Colonic mucosa (tissue), 4 donors: ENCODE measurements at regions not wholly inside any gene's neighbourhood (a gene's known extent, or its start where the extent isn't known, plus 50 kb on each side); places are given as distances from the start of the nearest gene placed in this dataset.

ENCODE experiments used
- DNase-seq: peaks from one replicate; pipeline ENCODE4 v3.0.0-alpha.2; 2020
- H3K27ac ChIP-seq: fragments of 200-600 bp; one replicate; pipeline ENCODE4 v1.8.0; 2021
- H3K27me3 ChIP-seq: fragments of 200-600 bp; one replicate; pipeline ENCODE4 v1.8.0; 2021
- H3K36me3 ChIP-seq: fragments of 200-600 bp; one replicate; pipeline ENCODE4 v1.8.0; 2021
- H3K4me1 ChIP-seq: fragments of 200-600 bp; one replicate; pipeline ENCODE4 v1.8.0; 2021; ENCODE audit warnings: mild to moderate bottlenecking
- H3K4me3 ChIP-seq: fragments of 200-600 bp; one replicate; pipeline ENCODE4 v1.8.0; 2021
- H3K9ac ChIP-seq, 2 donors: one replicate each; pipeline ENCODE4 v1.7.0; 2013; ENCODE audit warnings: control low read depth in 2 of 2, low read depth in 2 of 2, low read length in 2 of 2
- H3K9me3 ChIP-seq: fragments of 200-600 bp; one replicate; pipeline ENCODE4 v1.8.0; 2021
- intact Hi-C: fragments of 100-400 bp; cut with DNase I; formaldehyde crosslinking; loops from one replicate; pipeline ENCODE4 v1.14.1; 2022
- TF ChIP-seq, protein P1 (sequence below): fragments of 200-600 bp; IDR thresholded peaks from one replicate; pipeline ENCODE4 v1.8.0; 2022; ENCODE audit warnings: antibody characterized with exemption, mild to moderate bottlenecking
- donor health status: healthy.
- donor health status: DM: no; HTN: no; CAD: no.
- donor health status: DM: no; HTN: no; CAD: no.

DNA sequence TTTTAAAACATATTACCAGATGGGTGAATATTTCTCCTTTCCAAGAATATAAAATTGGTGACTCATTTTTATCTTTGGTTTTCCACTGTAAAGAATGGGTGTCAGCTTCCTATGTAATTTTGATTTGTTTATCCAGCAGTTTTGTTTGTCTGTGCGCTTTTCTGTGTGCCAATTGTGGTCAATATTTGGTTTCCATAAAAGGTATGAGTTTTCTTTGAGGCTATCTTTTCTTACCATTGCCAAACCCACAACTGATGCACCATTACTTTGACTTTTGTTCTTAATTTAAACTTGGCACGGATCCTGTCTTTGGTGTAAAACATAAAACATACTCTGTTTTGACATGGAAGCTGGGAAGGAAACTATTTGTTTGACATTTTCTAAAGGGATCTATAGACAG is 78.8 kb upstream of the NAV3 start:
- no peak overlapping the region for H3K27ac ChIP-seq
- no peaks in the 10 kb centered on the region for H3K36me3 ChIP-seq
- intact Hi-C loops = no loop called here
- no peak overlapping the region for H3K4me3 ChIP-seq
- no peak for DNase-seq
- no peaks in the 10 kb centered on the region for H3K4me1 ChIP-seq
- no peaks in the 10 kb centered on the region for H3K27me3 ChIP-seq
- TF ChIP-seq, protein P1, sequence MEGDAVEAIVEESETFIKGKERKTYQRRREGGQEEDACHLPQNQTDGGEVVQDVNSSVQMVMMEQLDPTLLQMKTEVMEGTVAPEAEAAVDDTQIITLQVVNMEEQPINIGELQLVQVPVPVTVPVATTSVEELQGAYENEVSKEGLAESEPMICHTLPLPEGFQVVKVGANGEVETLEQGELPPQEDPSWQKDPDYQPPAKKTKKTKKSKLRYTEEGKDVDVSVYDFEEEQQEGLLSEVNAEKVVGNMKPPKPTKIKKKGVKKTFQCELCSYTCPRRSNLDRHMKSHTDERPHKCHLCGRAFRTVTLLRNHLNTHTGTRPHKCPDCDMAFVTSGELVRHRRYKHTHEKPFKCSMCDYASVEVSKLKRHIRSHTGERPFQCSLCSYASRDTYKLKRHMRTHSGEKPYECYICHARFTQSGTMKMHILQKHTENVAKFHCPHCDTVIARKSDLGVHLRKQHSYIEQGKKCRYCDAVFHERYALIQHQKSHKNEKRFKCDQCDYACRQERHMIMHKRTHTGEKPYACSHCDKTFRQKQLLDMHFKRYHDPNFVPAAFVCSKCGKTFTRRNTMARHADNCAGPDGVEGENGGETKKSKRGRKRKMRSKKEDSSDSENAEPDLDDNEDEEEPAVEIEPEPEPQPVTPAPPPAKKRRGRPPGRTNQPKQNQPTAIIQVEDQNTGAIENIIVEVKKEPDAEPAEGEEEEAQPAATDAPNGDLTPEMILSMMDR = no peak
- no peak overlapping the region for H3K9ac ChIP-seq
- H3K9me3 ChIP-seq = no peaks in the 10 kb centered on the region

GRCh38 chr12:77746096-77746495 is 84.6 kb upstream of the NAV3 start:
- H3K27me3 ChIP-seq = no peaks in the 10 kb centered on the region
- H3K4me3 ChIP-seq = no peak overlapping the region
- H3K9ac ChIP-seq = no peak overlapping the region
- intact Hi-C loops = no loop called here
- TF ChIP-seq, protein P1 = no peak
- H3K36me3 ChIP-seq = no peaks in the 10 kb centered on the region
- no peaks in the 10 kb centered on the region for H3K4me1 ChIP-seq
- DNase-seq = no peak
- H3K9me3 ChIP-seq = no peaks in the 10 kb centered on the region
- H3K27ac ChIP-seq = no peak overlapping the region

DNA sequence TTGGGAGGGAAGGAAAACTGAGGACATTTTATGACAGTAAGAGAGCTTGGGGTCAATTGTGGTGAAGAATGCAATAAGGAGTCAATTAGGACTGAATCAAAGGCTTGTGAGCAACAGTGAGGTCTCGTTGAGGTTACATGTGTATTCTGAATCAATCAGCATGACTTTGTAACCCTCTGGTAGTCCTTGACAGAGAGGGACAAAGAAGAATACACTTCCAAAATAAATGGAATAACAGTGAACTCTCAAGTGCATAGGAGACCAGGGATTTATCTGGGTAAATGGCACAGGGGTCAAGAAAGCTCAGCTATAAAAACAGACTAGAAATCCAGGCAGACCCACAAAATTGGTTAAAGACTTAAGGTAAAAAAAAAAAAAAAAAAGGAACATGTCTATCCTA is 85.1 kb upstream of the NAV3 start:
- H3K9ac ChIP-seq = no peak overlapping the region
- DNase-seq = no peak
- H3K4me1 ChIP-seq = no peaks in the 10 kb centered on the region
- no peak overlapping the region for H3K27ac ChIP-seq
- H3K9me3 ChIP-seq = no peaks in the 10 kb centered on the region
- no peaks in the 10 kb centered on the region for H3K27me3 ChIP-seq
- TF ChIP-seq, protein P1 = no peak
- intact Hi-C loops = no loop called here
- H3K4me3 ChIP-seq = no peak overlapping the region
- H3K36me3 ChIP-seq = no peaks in the 10 kb centered on the region

- H3K4me3 ChIP-seq = no peak overlapping the region
- no peaks in the 10 kb centered on the region for H3K36me3 ChIP-seq
- no peaks in the 10 kb centered on the region for H3K4me1 ChIP-seq
- TF ChIP-seq, protein P1 = no peak
- H3K27ac ChIP-seq = no peak overlapping the region
- H3K9me3 ChIP-seq = no peaks in the 10 kb centered on the region
- intact Hi-C loops = no loop called here
- no peak for DNase-seq
- H3K27me3 ChIP-seq = no peaks in the 10 kb centered on the region
- H3K9ac ChIP-seq = no peak overlapping the region
Observed at GRCh38 chr12:77742631-77743030, 88.1 kb upstream of the NAV3 start.

DNA sequence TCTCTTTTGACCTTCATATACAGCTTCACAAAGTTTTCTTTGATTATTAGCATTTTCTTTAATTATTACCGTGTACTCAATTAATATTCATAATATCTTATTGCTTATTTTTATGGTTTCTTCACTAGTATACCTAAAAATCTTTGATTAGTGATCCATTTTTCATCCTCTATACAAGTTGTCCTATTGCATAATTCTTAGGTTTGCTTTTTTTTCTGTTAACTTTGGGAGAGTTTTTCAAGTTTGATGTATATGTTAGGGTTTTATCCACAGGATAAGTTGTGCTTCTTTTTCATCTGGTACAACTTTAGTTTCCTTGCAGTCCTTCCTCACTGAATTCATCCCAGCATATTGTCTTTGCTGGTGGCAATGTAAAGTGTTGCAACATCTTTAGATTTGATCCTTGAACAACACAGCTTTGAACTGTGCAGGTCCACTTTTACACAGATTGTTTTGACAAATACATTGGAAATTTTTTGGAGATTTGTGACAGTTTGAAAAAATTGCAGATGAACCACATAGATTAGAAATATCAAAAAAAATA is 88.6 kb upstream of the NAV3 start:
- Histone ChIP-seq H3K9ac (no peak overlapping the region), H3K4me1 (no peaks in the 10 kb centered on the region), H3K9me3 (no peaks in the 10 kb centered on the region), H3K36me3 (no peaks in the 10 kb centered on the region), H3K27me3 (no peaks in the 10 kb centered on the region), H3K27ac (no peak overlapping the region), H3K4me3 (no peak overlapping the region)
- intact Hi-C loops = no loop called here
- TF ChIP-seq, protein P1 = no peak
- no peak for DNase-seq
